GM12892 (cell line): ENCODE measurements at regions not wholly inside any gene's neighbourhood (a gene's known extent, or its start where the extent isn't known, plus 50 kb on each side); places are given as distances from the start of the nearest gene placed in this dataset.

Experiments
- POLR2A ChIP-seq: IDR thresholded peaks from 2 replicates; pipeline ENCODE4 v1.6.1; 2011; ENCODE audit warnings: low read depth, low read length, control low read depth
- POLR2AphosphoS5 ChIP-seq: IDR thresholded peaks from 2 replicates; pipeline ENCODE4 v1.6.1; 2011; ENCODE audit warnings: low read depth, low read length, control low read depth

- TF ChIP-seq POLR2A = no peak
- no peak for TF ChIP-seq POLR2AphosphoS5
Observed at GRCh38 chr6:44646355-44646754, 258.8 kb downstream of the CDC5L start.
